SK-N-SH (cell line): ENCODE measurements at regions not wholly inside any gene's neighbourhood (a gene's known extent, or its start where the extent isn't known, plus 50 kb on each side); places are given as distances from the start of the nearest gene placed in this dataset.
A peak's percentile ranks its signal among the peaks of the same experiment; 100 is the strongest.

Experiments used
- CTCF ChIA-PET: fragments of 300-600, 350-600 bp; formaldehyde crosslinking; extraction: SDS; loops from one replicate; lab custom pipeline; 2021; lab: Yijun Ruan, JAX
- POLR2A ChIA-PET: fragments of 350-600 bp; sonication (Branson Sonifier 250); formaldehyde crosslinking; extraction: SDS; loops from one replicate; lab custom pipeline; 2020; ENCODE audit warnings: antibody characterized with exemption, inconsistent platforms; lab: Yijun Ruan, JAX
- DNase-seq: peaks from one replicate; pipeline ENCODE4 v3.0.0; 2012
- H2AFZ ChIP-seq: fragments of 200-600 bp; sonication (generic); 2 replicates; pipeline ENCODE4 v1.8.1; 2016; ENCODE audit warnings: antibody characterized with exemption, mild to moderate bottlenecking, low read depth
- H3F3A ChIP-seq: fragments of 200-600 bp; sonication (generic); replicated peaks from 2 replicates; pipeline ENCODE3; 2016; ENCODE audit warnings: antibody characterized with exemption, mild to moderate bottlenecking; ENCODE audit not compliant: insufficient read depth
- H3K27ac ChIP-seq, 2 experiments: fragments of 200-500 bp in 1 of 2; fragments of 200-600 bp in 1 of 2; sonication (Bioruptor generic) in 1 of 2; sonication (generic), shearing (Covaris generic) in 1 of 2; 2 replicates each; pipeline versions ENCODE4 v1.5.1 to v1.6.1; 2014 to 2016; ENCODE audit warnings: low read depth in 2 of 2, inconsistent platforms in 1 of 2, low read length in 1 of 2, mild to moderate bottlenecking in 1 of 2, mixed read lengths in 1 of 2
- H3K27me3 ChIP-seq: fragments of 200-600 bp; sonication (generic), shearing (Covaris generic); 2 replicates; pipeline ENCODE4 v1.6.1; 2016; ENCODE audit warnings: mixed run types; ENCODE audit not compliant: insufficient read depth
- H3K36me3 ChIP-seq, 2 experiments: fragments of 200-500 bp in 1 of 2; fragments of 200-600 bp in 1 of 2; sonication (Bioruptor generic) in 1 of 2; sonication (generic) in 1 of 2; replicated peaks in 1 of 2; 2 replicates each; pipeline versions ENCODE3 to v1.5.1; 2014 to 2016; ENCODE audit warnings: low read length in 1 of 2, mild to moderate bottlenecking in 1 of 2; ENCODE audit not compliant: insufficient read depth in 2 of 2, control insufficient read depth in 1 of 2
- H3K4me1 ChIP-seq, 2 experiments: fragments of 200-500 bp in 1 of 2; fragments of 200-600 bp in 1 of 2; sonication (Bioruptor generic) in 1 of 2; sonication (generic), shearing (Covaris generic) in 1 of 2; 2 replicates each; pipeline versions ENCODE4 v1.5.1 to v1.6.1; 2014 to 2016; ENCODE audit warnings: low read depth in 1 of 2, low read length in 1 of 2, mixed run types in 1 of 2; ENCODE audit not compliant: insufficient read depth in 2 of 2, control insufficient read depth in 1 of 2
- H3K4me2 ChIP-seq: fragments of 200-600 bp; sonication (generic), shearing (Covaris generic); 2 replicates; pipeline ENCODE4 v1.6.1; 2017; ENCODE audit warnings: mixed run types
- H3K4me3 ChIP-seq, 2 experiments: fragments of 200-500 bp in 1 of 2; fragments of 200-600 bp in 1 of 2; sonication (Bioruptor generic) in 1 of 2; sonication (generic), shearing (Covaris generic) in 1 of 2; 2 replicates each; pipeline versions ENCODE4 v1.5.1 to v1.8.1; 2014 to 2016; ENCODE audit warnings: low read depth in 2 of 2, inconsistent platforms in 1 of 2, low read length in 1 of 2, mild to moderate bottlenecking in 1 of 2, mixed read lengths in 1 of 2, moderate library complexity in 1 of 2
- H3K79me2 ChIP-seq: fragments of 200-600 bp; sonication (generic); 2 replicates; pipeline ENCODE4 v1.8.1; 2017; ENCODE audit warnings: mild to moderate bottlenecking; ENCODE audit not compliant: insufficient read depth
- H3K9ac ChIP-seq: fragments of 200-600 bp; sonication (generic); 2 replicates; pipeline ENCODE4 v1.6.1; 2017; ENCODE audit warnings: mixed run types
- H3K9me2 ChIP-seq: fragments of 200-600 bp; sonication (generic); 2 replicates; pipeline ENCODE4 v1.6.1; 2017; ENCODE audit warnings: mixed run types
- H3K9me3 ChIP-seq: fragments of 200-600 bp; sonication (generic); 2 replicates; pipeline ENCODE4 v1.6.1; 2017; ENCODE audit warnings: mixed run types, mild to moderate bottlenecking, moderate library complexity
- H4K20me1 ChIP-seq: fragments of 200-600 bp; sonication (generic); 2 replicates; pipeline ENCODE4 v1.6.1; 2017; ENCODE audit warnings: mild to moderate bottlenecking, mixed run types; ENCODE audit not compliant: insufficient read depth
- FOSL2 ChIP-seq: IDR thresholded peaks from 2 replicates; pipeline ENCODE4 v1.4.0; 2012; ENCODE audit warnings: low read depth, mild to moderate bottlenecking, moderate library complexity, borderline replicate concordance
- FOXJ3 ChIP-seq: sonication (generic); formaldehyde crosslinking; IDR thresholded peaks from 2 replicates; pipeline ENCODE4 v1.5.1; 2020; ENCODE audit warnings: mild to moderate bottlenecking, missing genetic modification reagents
- FOXM1 ChIP-seq: IDR thresholded peaks from 2 replicates; pipeline ENCODE4 v1.4.0; 2012; ENCODE audit warnings: low read depth, mild to moderate bottlenecking
- GABPA ChIP-seq: IDR thresholded peaks from 2 replicates; pipeline ENCODE4 v1.4.0; 2012; ENCODE audit warnings: low read depth, mild to moderate bottlenecking
- MXI1 ChIP-seq: IDR thresholded peaks from 2 replicates; pipeline ENCODE4 v1.6.1; 2012; ENCODE audit warnings: mild to moderate bottlenecking, low read depth, low read length, improper control_type of control experiment
- NFIC ChIP-seq: IDR thresholded peaks from 2 replicates; pipeline ENCODE4 v1.4.0; 2012; ENCODE audit warnings: borderline replicate concordance
- NRF1 ChIP-seq: IDR thresholded peaks from 2 replicates; pipeline ENCODE4 v1.6.1; 2012; ENCODE audit warnings: low read depth, mild to moderate bottlenecking, low read length
- POLR2AphosphoS5 ChIP-seq: IDR thresholded peaks from 2 replicates; pipeline ENCODE4 v1.6.1; 2012; ENCODE audit warnings: low read depth, low read length
- RAD21 ChIP-seq: IDR thresholded peaks from 2 replicates; pipeline ENCODE4 v1.6.1; 2012; ENCODE audit warnings: mild to moderate bottlenecking, low read length
- REST ChIP-seq: IDR thresholded peaks from 2 replicates; pipeline ENCODE4 v1.6.1; 2012; ENCODE audit warnings: mild to moderate bottlenecking, low read depth, low read length, moderate library complexity
- RFX5 ChIP-seq: IDR thresholded peaks from 2 replicates; pipeline ENCODE4 v1.6.1; 2012; ENCODE audit warnings: mild to moderate bottlenecking, improper control_type of control experiment, low read length
- SIN3A ChIP-seq: IDR thresholded peaks from 2 replicates; pipeline ENCODE4 v1.6.1; 2012; ENCODE audit warnings: low read depth, mild to moderate bottlenecking, low read length, moderate library complexity, borderline replicate concordance
- TAF1 ChIP-seq: IDR thresholded peaks from 2 replicates; pipeline ENCODE4 v1.6.1; 2012; ENCODE audit warnings: low read depth, mild to moderate bottlenecking, low read length, moderate library complexity, borderline replicate concordance
- TEAD4 ChIP-seq: IDR thresholded peaks from 2 replicates; pipeline ENCODE4 v1.4.0; 2012; ENCODE audit warnings: mild to moderate bottlenecking, borderline replicate concordance; ENCODE audit not compliant: insufficient read depth
- USF1 ChIP-seq: IDR thresholded peaks from 2 replicates; pipeline ENCODE4 v1.4.0; 2012; ENCODE audit warnings: low read depth, borderline replicate concordance
- YY1 ChIP-seq: IDR thresholded peaks from 2 replicates; pipeline ENCODE4 v1.4.0; 2012; ENCODE audit warnings: low read depth, mild to moderate bottlenecking
- WGBS: methylation state at CpG from one replicate; pipeline ENCODE4 v1.1.6; 2017; ENCODE audit warnings: low lambda C conversion rate; 5-methylcytosine and 5-hydroxymethylcytosine counted together
- TF ChIP-seq, protein P1 (sequence below): IDR thresholded peaks from 2 replicates; pipeline ENCODE4 v1.4.0; 2012; ENCODE audit warnings: low read depth, borderline replicate concordance
- TF ChIP-seq, protein P2 (sequence below): IDR thresholded peaks from 2 replicates; pipeline ENCODE4 v1.4.0; 2012; ENCODE audit warnings: low read depth

DNA sequence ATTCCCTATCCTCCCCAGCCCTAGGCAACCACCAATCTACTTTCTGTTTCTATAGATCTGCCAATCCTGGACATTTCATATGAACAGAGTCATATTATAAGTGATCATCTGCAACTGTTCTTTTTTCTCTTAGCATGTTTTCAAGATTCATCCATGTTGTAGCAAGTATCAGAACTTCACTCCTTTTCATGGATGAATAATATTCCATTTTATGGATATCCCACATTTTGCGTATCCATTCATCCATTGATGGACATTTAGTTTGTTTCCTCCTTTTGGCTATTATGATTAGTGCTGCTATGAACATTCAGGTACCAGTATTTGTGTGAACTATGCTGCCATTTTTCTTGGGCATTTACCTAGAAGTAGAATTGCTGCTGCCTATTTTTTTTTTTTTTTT lies 51.3 kb upstream of the HAND1 start:
- Histone ChIP-seq H3F3A (no peaks in the 10 kb centered on the region), H3K9me3 (no peaks in the 10 kb centered on the region), H2AFZ (no peak overlapping the region), H3K4me1 (peaks cover 0 to 29% of the 10 kb centered on the region in 2 experiments; a peak in 2 of 4 replicates), H4K20me1 (no peaks in the 10 kb centered on the region), H3K9me2 (no peaks in the 10 kb centered on the region), H3K27ac (peak overlapping the region in 1 of 2 experiments; percentile 91; a peak in 2 of 4 replicates), H3K9ac (no peak overlapping the region), H3K79me2 (no peaks in the 10 kb centered on the region), H3K36me3 (no peaks in the 10 kb centered on the region), H3K27me3 (no peaks in the 10 kb centered on the region), H3K4me2 (no peak overlapping the region), H3K4me3 (no peak overlapping the region)
- ChIA-PET POLR2A (interaction anchor here (0.8 to 1.5 kb wide), 2 partner anchors 12 to 51 kb away, joined by 3 read pairs; partner anchors contain the start of gene HAND1), CTCF (interaction anchor here (0.8 to 16.5 kb wide), 7 partner anchors 8 to 80 kb away, joined by 3 to 295 read pairs (median 8); partner anchors contain the start of gene HAND1)
- no peak for DNase-seq
- TF ChIP-seq NFIC (no peak), MXI1 (no peak), RAD21 (no peak), FOXM1 (no peak), GABPA (no peak), NRF1 (no peak), FOSL2 (no peak), REST (no peak), SIN3A (no peak), YY1 (no peak), TEAD4 (no peak), USF1 (no peak), RFX5 (no peak), FOXJ3 (CRISPR knock-in tag) (no peak), POLR2AphosphoS5 (no peak), TAF1 (no peak)
- TF ChIP-seq, protein P1, sequence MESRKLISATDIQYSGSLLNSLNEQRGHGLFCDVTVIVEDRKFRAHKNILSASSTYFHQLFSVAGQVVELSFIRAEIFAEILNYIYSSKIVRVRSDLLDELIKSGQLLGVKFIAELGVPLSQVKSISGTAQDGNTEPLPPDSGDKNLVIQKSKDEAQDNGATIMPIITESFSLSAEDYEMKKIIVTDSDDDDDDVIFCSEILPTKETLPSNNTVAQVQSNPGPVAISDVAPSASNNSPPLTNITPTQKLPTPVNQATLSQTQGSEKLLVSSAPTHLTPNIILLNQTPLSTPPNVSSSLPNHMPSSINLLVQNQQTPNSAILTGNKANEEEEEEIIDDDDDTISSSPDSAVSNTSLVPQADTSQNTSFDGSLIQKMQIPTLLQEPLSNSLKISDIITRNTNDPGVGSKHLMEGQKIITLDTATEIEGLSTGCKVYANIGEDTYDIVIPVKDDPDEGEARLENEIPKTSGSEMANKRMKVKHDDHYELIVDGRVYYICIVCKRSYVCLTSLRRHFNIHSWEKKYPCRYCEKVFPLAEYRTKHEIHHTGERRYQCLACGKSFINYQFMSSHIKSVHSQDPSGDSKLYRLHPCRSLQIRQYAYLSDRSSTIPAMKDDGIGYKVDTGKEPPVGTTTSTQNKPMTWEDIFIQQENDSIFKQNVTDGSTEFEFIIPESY, result no peak
- TF ChIP-seq, protein P2, sequence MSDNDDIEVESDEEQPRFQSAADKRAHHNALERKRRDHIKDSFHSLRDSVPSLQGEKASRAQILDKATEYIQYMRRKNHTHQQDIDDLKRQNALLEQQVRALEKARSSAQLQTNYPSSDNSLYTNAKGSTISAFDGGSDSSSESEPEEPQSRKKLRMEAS, result no peak
- WGBS, result 96% methylated on average over 1 of the region's 1 CpG
